NOMO-1 treated with DMSO at 0.1 percent for 48 hours (cell line): ENCODE measurements at regions not wholly inside any gene's neighbourhood (a gene's known extent, or its start where the extent isn't known, plus 50 kb on each side); places are given as distances from the start of the nearest gene placed in this dataset.

Experiments used
- DNase-seq: peaks from one replicate; lab custom pipeline; 2025; ENCODE audit not compliant: unreplicated experiment; lab: John Stamatoyannopoulos, UW

- DNase-seq = no peak
These were observed 52.5 kb upstream of the C9orf72 start for GRCh38 chr9:27625751-27626150.

- no peak for DNase-seq
These were observed 53.2 kb upstream of the C9orf72 start for GRCh38 chr9:27626244-27627187.

DNA sequence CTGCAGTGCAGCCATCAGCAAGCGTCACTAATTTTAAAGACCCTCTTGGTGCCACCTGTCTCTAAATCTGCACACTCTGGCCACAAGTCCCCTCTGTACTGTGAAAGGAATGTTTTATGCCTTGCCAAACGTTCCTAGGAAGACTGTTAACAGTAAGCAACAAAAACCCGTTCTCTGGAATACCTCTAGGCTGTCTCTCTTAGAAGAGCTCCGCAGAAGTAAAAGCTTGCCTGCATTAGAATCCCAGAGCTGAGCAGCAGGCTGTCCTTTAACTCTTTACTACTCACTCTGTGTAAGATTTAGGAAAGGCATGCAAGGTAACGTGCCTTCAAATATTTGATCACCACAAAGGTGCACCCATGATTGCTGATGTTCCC is 53.9 kb upstream of the C9orf72 start:
- no peak for DNase-seq

GRCh38 chr9:27628311-27628710 is 55.0 kb upstream of the C9orf72 start:
- DNase-seq = no peak

GRCh38 chr9:27629425-27629824 is 56.1 kb upstream of the C9orf72 start:
- no peak for DNase-seq

DNA sequence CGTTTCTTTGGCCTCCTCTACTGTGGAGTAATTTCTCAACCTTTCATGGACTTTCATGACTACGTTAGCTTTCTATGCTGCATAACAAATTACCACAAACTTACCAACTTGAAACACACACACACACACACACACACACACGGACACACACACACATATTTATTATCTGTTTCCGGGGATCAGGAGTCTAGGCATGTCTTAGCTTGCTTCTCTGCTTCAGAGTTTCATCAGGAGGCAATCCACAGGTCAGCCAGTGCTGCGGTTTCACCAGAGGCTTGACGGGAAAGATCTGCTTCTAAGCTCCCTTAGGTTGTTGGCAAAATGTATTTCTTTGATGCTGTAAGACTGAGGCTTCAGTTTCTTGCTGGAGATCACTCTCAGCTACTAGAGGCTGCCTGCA is 59.0 kb upstream of the C9orf72 start:
- no peak for DNase-seq

DNA sequence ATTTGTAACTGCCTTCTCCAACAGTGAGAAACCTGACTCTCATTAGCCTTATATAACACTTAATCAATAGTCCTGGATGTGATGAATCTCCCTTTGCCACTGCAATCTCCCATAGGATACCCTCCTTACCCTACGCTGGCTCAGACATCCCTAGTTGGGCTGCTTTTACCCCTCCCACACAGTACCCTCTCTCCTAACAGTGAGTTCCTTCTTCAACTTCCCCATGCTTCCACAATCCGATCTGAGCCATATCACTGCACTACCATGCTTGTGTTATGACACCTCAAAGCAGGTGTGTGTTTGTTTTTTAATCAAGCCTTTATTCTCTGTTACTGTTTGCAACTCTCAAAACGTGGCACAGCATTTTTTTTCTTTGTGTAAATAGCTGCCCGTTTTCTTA is 60.5 kb upstream of the C9orf72 start:
- DNase-seq = no peak

GRCh38 chr9:27634879-27635278 is 61.6 kb upstream of the C9orf72 start:
- no peak for DNase-seq

DNA sequence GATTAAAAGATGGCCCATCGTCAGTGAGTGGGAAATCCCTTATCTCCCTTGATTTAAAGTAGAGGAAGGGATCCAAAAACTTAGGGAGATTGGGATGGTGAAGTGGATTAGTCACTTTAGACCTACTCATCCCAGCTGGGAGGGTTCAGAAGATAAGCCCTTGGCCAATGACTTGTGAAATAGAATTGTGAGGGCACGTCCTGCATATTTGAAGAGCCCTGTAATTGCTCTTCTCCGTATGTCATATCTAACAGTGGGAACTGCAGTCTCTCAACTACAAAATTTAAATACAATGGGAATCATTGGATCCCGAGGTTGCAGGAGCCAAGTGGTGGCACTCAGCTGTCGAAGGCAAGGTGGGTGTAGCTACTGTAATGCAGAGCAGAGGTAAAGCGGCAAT is 65.4 kb upstream of the C9orf72 start:
- DNase-seq = no peak

DNA sequence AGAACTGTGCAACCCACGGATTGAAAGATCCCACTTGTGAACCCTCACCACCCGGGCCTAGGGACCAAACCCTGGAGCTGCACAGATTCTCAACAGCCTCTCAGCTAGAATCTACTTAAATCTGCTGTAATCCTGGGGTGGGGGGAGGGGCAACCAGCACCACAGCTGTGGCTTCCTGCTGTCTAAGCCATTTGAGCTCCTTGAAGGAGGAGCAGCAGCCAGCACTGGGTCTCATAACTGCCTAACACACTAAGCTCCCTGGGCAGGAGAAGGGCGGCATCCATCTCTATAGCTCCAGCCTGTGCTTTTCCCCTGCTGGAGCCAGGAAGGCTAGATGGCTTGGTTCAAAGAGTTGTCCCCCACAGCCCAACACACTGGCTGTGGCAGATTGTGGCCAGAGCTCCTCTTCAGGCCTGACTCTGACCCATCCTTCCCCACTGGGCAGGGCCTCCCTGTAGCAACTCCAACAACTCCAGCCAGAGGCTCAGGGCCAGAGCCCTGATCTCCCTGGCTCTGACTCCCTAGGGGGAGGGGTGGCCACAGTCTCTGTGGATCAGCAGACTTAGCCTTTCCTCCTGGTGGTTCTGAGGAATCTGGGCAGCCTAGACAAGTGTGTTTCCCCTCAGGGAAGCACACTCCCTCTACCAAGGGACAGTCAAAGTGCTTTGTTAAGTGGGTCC is 72.0 kb upstream of the C9orf72 start:
- DNase-seq = no peak

GRCh38 chr9:27653246-27653645 is 80.0 kb upstream of the C9orf72 start:
- DNase-seq = no peak

- DNase-seq = no peak
These were observed 80.7 kb upstream of the C9orf72 start for GRCh38 chr9:27653957-27654356.

DNA sequence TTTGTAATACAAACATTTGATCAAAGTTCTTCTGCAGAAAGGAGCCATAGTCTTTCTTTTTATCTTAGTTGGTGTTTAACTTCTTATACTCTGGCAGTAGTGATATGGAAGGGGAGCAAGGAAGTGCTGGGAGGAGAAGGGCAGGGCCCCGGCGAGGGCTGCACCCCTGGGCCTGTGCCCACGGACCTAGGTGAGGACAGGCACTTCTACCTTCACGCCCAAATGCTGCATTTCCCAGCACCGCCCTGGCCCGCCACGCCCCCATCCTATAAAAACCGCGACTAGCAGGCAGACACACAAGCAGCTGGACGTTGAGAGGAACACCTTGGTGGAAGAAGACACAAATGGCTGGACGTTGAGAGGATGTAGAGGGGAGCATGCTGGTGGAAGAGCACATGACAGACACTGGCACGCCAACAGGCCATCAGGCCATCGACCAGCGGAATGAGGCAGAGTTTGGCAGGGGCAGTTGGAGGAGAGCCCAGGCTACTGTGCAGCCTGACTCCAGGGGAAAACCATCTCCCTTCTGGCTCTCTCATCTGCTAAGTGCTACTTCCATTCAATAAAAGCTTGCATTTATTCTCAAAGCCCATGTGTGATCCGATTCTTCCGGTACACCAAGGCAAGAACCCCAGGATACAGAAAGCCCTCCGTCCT is 81.5 kb upstream of the C9orf72 start:
- DNase-seq = no peak

DNA sequence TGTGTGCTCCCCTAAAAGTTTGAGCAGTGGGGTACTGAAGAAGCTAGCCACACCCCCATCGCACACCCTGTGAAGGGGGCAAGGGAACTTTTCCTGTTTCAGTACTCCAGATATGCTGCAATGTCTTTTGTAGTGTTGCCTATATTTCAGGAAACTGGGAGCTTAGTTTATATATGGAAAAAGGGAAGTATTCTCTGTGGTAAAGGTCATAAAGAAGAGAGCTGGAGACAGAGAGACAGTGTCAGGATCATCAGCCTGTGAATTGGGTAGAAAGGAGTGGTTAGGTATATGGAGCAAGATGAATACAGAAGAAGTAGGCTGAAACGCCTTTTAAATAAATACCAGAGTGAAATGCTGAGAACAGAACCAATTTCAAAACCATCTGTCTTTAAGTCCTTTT is 82.2 kb upstream of the C9orf72 start:
- no peak for DNase-seq

GRCh38 chr9:27659001-27659400 is 85.7 kb upstream of the C9orf72 start:
- DNase-seq = no peak

DNA sequence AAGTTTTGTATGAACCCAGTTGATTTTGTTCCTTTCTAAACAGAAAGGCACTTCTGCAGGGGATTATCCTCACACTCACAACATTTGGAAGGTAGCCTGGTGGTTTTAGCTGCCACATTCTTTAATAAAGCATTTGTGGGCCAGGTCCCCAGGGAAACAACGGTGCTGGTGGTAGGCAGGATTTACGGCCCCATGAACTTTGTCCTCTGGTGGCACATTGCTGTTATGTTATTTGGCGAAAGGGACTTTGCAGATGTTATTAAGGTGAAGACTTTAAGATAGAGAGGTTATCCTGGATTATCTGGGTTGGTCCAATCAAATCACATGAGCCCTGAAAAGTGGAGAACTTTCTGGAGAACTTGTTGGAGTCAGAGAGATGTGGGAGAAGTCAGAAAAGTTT is 86.3 kb upstream of the C9orf72 start:
- DNase-seq = no peak

DNA sequence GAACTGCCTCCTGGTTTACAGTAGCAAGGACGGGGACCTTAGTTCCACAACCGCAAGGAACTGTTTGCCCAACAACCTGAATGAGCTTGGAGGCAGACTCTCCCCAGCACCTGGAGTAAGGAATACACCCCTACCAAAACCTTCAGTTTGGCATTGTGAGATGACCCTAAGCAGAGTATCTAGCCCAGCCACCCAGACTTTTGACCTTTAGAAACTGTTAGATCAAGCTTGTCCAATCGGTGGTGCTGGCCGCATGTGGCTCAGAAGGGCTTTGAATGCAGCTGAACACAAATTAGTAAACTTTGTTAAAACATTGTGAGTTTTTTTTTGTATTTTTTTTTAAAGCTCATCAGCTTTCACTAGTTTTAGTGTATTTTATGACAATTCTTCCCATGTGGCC is 86.9 kb upstream of the C9orf72 start:
- DNase-seq = no peak

GRCh38 chr9:27663526-27663925 is 90.2 kb upstream of the C9orf72 start:
- DNase-seq = no peak

GRCh38 chr9:27664121-27664779 is 91.0 kb upstream of the C9orf72 start:
- no peak for DNase-seq

GRCh38 chr9:27665136-27665535 is 91.9 kb upstream of the C9orf72 start:
- no peak for DNase-seq

- no peak for DNase-seq
These were observed 95.0 kb upstream of the C9orf72 start for GRCh38 chr9:27668280-27668679.
